RWPE1 (cell line): ENCODE measurements at regions not wholly inside any gene's neighbourhood (a gene's known extent, or its start where the extent isn't known, plus 50 kb on each side); places are given as distances from the start of the nearest gene placed in this dataset.

Experiments used
- CTCF ChIA-PET: fragments of 350-600 bp; sonication (Branson Sonifier 250); formaldehyde crosslinking; extraction: SDS; loops from one replicate; lab custom pipeline; 2021; lab: Yijun Ruan, JAX
- POLR2A ChIA-PET: fragments of 400-600 bp; formaldehyde crosslinking; extraction: SDS; loops from one replicate; lab custom pipeline; 2020; ENCODE audit warnings: antibody characterized with exemption; ENCODE audit not compliant: low non-redundant PET; lab: Yijun Ruan, JAX
- DNase-seq: peaks from one replicate; pipeline ENCODE4 v3.0.0; 2012; ENCODE audit warnings: low spot score
- H3K27ac ChIP-seq: fragments of 450-650 bp; 2 replicates; pipeline ENCODE4 v1.5.1; 2017
- CTCF ChIP-seq: fragments of 450-650 bp; conservative IDR thresholded peaks from 2 replicates; pipeline ENCODE4 v1.5.1; 2017; ENCODE audit warnings: low read depth, mild to moderate bottlenecking

GRCh38 chr20:43825581-43825980, 89.1 kb upstream of the TOX2 start:
- POLR2A ChIA-PET, result no interaction called here
- H3K27ac ChIP-seq, result no peak overlapping the region
- no peak for TF ChIP-seq CTCF
- no peak for DNase-seq
- CTCF ChIA-PET, result interaction anchor here (0.9 kb wide), 1 partner anchor 287 kb away, joined by 3 read pairs; no protein-coding TSS in a partner anchor

GRCh38 chr20:43825051-43825402, 89.6 kb upstream of the TOX2 start:
- no peak overlapping the region for H3K27ac ChIP-seq
- no peak for DNase-seq
- ChIA-PET CTCF (interaction anchor here (0.6 to 0.9 kb wide), 2 partner anchors 287 to 1748 kb away, joined by 3 to 5 read pairs; no protein-coding TSS in a partner anchor), POLR2A (no interaction called here)
- no peak for TF ChIP-seq CTCF

- ChIA-PET CTCF (interaction anchor here (0.6 kb wide), 1 partner anchor 1747 kb away, joined by 5 read pairs; no protein-coding TSS in a partner anchor), POLR2A (no interaction called here)
- no peak for DNase-seq
- no peak overlapping the region for H3K27ac ChIP-seq
- TF ChIP-seq CTCF, result no peak
These were observed 90.2 kb upstream of the TOX2 start for GRCh38 chr20:43824309-43825050.

- ChIA-PET POLR2A (no interaction called here), CTCF (no interaction called here)
- no peak overlapping the region for H3K27ac ChIP-seq
- no peak for DNase-seq
- no peak for TF ChIP-seq CTCF
These were observed 92.9 kb upstream of the TOX2 start for GRCh38 chr20:43821795-43822194.

- POLR2A ChIA-PET, result interaction anchor here (0.6 to 0.7 kb wide), 2 partner anchors 13 to 65 kb away, joined by 3 read pairs; no protein-coding TSS in a partner anchor
- CTCF ChIA-PET, result interaction anchor here (1.0 kb wide), 1 partner anchor 10 kb away, joined by 5 read pairs; no protein-coding TSS in a partner anchor
These were observed 93.8 kb upstream of the TOX2 start for GRCh38 chr20:43820731-43821330.

GRCh38 chr20:43812216-43812615, 85.4 kb upstream of the GTSF1L start:
- DNase-seq, result no peak
- ChIA-PET CTCF (no interaction called here), POLR2A (no interaction called here)
- no peak overlapping the region for H3K27ac ChIP-seq
- no peak for TF ChIP-seq CTCF

More at GRCh38 chr20:43820731-43821330, 93.8 kb upstream of the TOX2 start:
- DNase-seq, result peak; percentile 97
- no peak overlapping the region for H3K27ac ChIP-seq
- TF ChIP-seq CTCF, result no peak
